ENCODE measurements at regions not wholly inside any gene's neighbourhood (a gene's known extent, or its start where the extent isn't known, plus 50 kb on each side); places are given as distances from the start of the nearest gene placed in this dataset.

- no peak for TF ChIP-seq REST (IDR thresholded peaks at IDR 0.05; ENCODE audit: insufficient replicate concordance, low read depth)
- no peak for TF ChIP-seq CTCF (IDR thresholded peaks at IDR 0.05; ENCODE audit: insufficient read depth, low read length)
- no peak for TF ChIP-seq POLR2AphosphoS5 (IDR thresholded peaks at IDR 0.05; ENCODE audit: low read depth)
- TF ChIP-seq SPI1 (IDR thresholded peaks at IDR 0.05; ENCODE audit: borderline replicate concordance, low read depth) = no peak
- TF ChIP-seq GABPA (IDR thresholded peaks at IDR 0.05; ENCODE audit: low read depth) = no peak
These were observed 201.7 kb upstream of the RBBP8 start for GRCh38 chr18:22731398-22731797.

All from HL-60 (cell line).